ENCODE measurements at regions not wholly inside any gene's neighbourhood (a gene's known extent, or its start where the extent isn't known, plus 50 kb on each side); places are given as distances from the start of the nearest gene placed in this dataset.

- no peak for DNase-seq (ENCODE audit: low read depth)
Observed at GRCh38 chr13:110097013-110097412, 209.9 kb downstream of the COL4A1 start.

DNA sequence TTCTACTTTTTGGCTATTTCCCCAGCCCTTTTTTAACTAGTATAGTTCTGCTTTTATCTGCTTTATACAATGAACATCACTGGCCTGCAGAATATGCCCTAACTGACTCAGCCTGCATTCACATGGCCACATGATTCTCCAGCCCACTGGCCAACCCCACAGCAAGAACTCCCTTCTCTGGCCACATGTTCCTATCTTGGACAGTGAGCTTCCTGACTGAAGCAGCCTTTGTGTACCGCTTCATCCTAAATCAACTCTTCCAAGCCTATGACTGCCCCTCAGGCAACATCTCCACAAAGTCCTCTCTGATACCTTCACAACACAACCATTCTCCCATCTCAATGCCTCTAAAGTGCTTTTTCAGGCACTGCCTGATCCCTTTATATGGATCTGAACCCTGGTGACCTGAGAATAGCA, 214.1 kb downstream of the COL4A1 start:
- no peak for DNase-seq (ENCODE audit: low read depth)

DNA sequence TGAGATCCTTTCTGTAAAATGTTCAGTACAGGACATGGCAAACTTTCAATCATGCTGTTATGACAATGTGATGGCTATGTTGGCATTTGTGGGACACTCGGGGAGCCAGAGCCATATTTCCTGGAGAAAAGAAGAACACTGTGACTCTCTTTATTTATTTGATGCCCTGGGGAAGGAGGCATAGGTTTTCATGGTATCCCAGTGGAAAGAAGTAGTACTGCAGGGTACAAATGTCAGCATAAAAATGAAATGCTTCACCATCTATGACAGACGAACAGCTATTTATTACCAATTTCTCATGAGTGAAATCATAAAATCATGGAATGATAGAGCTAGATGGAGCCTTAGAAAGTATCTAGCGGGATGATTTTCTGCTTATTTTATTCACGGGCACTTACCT, 217.1 kb downstream of the COL4A1 start:
- DNase-seq (ENCODE audit: low read depth), result no peak

DNA sequence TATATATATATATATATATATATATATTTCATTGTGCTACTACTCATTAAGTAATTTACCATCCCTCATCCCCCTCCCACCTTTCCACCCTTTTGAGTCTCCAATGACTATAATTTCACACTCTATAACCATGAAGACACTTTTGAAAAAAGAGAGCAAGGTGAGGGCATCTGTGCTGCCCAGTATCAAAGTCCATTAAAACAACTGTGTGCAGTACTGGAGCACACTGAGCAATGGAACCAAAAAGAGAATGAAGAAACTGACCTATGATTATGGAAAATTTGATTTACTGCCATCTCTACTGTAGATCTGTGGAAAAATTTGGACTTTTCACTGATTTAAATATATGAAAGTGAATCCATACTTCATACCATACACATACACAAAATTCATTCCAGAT, 217.9 kb downstream of the COL4A1 start:
- DNase-seq (ENCODE audit: low read depth), result no peak

DNA sequence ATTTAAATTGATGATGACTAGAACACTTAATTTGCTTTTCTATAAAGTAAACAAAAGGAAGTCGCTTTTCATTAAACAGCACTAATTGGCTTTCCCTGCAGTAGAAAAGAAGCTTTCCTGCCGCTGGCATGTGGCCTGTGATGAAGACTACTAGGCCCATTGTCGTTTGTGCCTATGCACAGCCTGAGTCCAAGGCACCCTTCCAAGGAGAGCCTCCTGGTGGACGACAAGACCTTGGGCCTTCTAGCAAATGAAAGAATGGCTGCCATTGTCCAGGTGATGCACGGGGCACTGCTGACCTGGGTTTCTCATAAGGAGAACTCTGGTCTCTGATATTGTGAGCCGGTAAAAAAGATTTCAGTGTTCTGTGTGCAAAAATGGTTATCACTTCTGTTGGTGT, 233.0 kb downstream of the COL4A1 start:
- no peak for DNase-seq (ENCODE audit: low read depth)

DNA sequence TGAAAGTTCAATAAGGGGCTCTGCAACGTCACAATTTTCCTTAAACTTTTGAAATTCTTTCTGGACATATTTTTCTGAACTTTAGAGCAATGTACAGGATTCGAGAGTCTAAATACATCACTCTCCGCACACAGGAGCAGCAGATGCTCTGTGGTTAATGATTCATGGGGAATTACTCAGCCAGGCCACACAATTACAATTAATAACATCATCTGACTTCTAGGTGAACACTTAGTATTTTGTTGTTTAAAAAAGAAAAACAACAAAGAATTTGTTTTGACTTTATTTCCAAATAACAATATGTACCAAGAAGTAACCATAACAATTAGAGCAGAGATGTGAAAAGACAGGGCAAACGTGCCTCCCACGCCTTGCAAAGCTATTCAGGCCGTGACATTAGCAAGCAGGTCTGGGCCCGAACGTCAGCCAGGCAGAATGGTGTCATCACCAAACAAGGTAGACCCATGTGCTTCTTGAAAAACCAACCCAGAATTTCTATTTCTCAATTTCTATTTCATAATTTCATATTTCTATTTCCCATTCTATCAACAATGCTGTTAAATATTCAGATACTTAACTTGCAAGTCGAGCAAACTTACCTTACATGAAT, 236.3 kb downstream of the COL4A1 start:
- DNase-seq (ENCODE audit: low read depth), result no peak

GRCh38 chr13:110070046-110070445, 236.9 kb downstream of the COL4A1 start:
- no peak for DNase-seq (ENCODE audit: low read depth)

DNA sequence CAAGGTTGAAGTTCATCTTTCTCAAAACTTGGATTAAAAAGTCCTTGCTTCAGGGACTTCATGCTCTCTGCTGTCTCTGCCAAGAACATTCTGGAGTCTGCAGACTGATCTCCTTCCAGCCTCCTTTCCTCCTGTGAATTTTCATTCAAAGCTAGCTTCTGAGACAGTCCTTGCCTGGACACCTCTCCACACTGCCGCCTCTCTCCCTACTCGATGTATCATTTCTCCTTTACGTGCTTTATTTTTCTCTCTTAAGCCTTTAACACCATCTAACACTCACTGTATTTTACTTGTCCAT, 238.8 kb downstream of the COL4A1 start:
- DNase-seq (ENCODE audit: low read depth), result no peak

DNA sequence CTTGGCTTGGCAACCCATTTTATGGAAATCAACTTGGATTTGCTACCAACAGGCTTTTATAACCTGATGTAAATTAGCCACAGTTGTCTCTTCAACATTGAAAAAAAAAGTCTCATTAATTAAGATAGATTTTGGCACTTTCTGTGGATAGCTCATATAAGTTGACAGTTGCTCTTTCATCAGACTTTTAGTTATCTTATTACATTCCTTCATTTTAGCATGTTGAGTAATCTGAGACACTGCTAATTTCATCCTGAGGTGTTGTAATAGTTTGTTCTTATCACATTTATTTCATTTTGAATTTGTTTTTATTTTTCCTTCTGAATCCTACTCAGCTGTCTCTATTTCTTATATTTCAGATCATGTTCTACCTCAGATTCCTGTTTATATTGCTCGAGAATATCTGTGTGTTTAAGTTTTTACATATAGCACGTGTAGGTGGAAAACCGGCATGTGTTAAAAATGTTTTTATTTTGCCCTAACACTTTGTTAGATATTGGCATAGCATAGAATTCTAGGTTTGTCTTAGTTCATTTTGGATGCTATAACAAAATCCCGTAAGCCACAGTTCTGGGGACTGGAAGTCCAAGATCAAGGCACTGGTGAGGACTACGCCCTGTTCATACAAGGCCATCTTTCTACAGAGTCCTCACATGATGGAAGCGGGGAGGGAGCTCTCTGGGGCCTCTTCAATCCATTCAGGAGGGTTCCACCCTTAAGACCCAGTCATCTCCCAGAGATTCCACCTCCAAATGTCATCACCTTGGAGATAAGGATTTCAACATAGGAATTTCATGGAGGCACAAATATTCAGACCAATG, 239.4 kb downstream of the COL4A1 start:
- DNase-seq (ENCODE audit: low read depth), result no peak

GRCh38 chr13:110065780-110066179, 241.2 kb downstream of the COL4A1 start:
- no peak for DNase-seq (ENCODE audit: low read depth)

- DNase-seq (ENCODE audit: low read depth), result no peak
Observed at GRCh38 chr13:110063490-110064421, 243.2 kb downstream of the COL4A1 start.

GRCh38 chr13:110062777-110063442, 244.0 kb downstream of the COL4A1 start:
- no peak for DNase-seq (ENCODE audit: low read depth)

DNA sequence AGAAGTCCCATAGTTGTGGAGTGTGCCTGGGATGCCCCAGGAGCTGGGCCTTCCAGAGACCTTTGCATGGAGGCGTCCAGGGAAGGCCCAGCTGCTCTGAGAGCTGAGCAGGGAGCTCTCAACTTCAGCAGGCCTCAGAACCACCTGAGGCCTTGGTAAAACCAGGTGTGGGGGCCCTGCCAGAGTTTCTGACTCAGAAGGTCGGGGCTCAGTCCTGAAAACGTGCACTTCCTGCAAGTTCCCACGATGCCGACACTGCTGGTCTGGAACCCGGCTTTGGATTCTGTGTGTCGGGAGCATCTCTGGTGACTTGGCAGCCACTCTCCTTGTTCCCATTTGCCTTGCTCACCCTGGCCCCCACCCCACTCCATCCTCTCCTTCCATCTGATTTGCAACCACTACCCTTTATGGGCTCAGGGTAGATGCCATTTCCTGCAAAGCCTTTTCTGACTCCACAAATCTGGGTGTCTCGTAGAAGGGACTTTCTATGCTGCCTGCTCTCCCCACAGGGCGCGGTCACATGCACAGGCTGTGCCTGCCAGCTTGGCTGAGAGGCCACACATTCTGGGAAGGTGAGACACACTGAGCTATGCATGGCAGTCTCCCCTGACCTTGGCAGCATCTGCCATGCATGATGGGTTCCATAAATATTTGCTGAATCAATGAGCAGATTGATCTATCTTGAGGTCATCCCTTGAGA, 244.7 kb downstream of the COL4A1 start:
- DNase-seq (ENCODE audit: low read depth), result no peak

DNA sequence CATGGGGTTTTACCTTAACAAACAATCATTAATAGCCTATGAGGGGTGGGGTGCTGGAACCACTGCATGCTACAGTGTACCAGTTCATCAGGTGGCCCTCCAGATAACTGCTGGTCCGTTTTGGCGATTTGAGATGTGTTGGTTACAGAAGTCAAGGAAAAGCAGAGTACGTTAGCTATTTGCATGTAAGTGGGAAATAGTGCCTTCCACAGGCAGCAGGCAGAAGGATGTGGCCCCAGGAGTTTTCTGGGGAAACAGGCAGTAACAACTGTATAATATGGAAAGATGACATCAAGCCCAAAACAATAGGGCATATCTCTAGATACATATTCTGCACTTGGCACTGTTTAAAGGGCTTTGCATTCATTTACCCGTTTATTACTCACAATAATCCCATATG, 245.7 kb downstream of the COL4A1 start:
- no peak for DNase-seq (ENCODE audit: low read depth)

DNA sequence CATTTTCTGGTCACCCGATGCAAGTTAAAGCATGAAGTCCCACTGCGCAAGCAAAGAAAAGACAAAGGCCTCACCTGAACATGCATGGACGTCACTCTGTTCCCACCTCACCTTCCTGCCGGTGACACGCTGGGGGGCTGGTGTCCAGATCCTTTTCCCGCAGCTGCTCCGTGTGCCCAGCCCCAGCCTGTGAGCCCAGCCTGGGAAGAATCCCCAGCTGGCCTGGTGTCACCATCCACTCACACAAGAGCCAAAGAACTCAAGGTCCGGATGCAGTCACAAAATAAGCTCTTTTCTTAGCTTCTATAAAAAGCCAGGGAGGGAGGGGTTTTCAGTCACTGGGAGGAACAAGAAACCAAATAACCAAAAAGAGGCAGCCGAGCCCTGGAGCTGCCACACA, 249.9 kb downstream of the COL4A1 start:
- no peak for DNase-seq (ENCODE audit: low read depth)

DNA sequence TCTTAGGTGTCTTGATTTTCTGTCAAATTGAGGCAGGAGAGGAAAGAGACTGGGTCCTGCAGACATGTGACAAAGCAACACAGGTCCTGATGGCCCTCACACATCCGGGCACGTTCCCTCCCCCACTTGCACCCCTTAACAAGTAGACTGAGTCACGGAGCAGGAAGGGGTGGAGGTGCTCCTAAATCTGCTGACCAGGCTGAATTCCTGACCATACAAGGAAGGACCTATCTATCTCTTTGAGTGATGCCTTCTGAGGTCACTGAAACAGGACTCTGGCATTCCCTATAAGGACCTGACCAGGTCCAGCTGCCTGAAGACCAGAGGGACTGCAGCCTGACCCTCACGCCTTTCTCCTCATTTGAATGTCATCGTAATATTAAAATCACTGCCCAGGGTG, 250.3 kb downstream of the COL4A1 start:
- DNase-seq (ENCODE audit: low read depth), result no peak

- DNase-seq (ENCODE audit: low read depth), result no peak
Observed at GRCh38 chr13:110055089-110055488, 251.9 kb downstream of the COL4A1 start.

DNA sequence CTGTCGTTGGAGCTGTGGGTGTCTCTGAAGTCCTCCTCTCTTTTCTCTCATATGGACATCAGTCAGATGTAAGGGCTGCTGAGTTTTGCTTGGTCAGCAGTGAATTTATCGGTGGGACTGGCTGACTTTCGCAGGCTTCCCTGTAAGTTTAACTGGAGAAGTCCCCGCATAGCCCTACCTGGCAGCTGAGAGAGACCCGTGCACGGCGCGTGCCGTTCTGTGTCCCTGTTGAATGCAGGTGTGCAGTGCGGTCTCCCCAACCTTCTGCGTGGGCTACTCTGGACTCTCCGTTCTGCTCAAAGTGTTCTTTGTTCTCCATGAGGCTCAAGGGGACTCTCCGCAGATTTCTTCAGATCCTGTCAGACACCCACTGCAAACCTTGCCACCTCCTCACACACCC, 252.9 kb downstream of the COL4A1 start:
- DNase-seq (ENCODE audit: low read depth), result no peak

GRCh38 chr13:110047496-110047895, 259.5 kb downstream of the COL4A1 start:
- DNase-seq (ENCODE audit: low read depth), result no peak

- DNase-seq (ENCODE audit: low read depth), result no peak
Observed at GRCh38 chr13:110046811-110047210, 260.1 kb downstream of the COL4A1 start.

- no peak for DNase-seq (ENCODE audit: low read depth)
Observed at GRCh38 chr13:110045919-110046318, 259.5 kb upstream of the IRS2 start.

GRCh38 chr13:110045202-110045601, 258.8 kb upstream of the IRS2 start:
- no peak for DNase-seq (ENCODE audit: low read depth)
